ENCODE measurements at regions not wholly inside any gene's neighbourhood (a gene's known extent, or its start where the extent isn't known, plus 50 kb on each side); places are given as distances from the start of the nearest gene placed in this dataset.

DNA sequence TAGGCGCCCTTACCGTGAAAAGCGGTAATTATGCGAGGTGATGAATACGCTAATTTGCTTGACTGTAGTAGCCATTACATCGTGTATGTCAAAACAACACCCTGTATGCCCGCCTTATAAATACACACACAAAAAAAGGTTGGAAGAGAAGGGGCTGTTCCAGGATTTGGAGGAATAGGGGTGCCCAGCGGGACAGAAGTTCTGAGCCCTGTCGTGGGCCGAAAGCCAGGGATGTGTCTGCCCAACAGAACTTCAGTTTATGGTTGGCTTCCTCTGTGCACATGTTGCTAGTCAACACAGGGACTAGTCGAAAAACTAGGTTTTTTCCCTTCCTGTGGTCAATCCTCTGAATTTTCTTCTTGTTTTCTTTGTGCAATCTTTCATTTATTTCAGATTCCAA lies 182.5 kb downstream of the ACKR3 start:
- Histone ChIP-seq H3K27ac (ENCODE audit: low read length) (no peak overlapping the region), H3K27me3 (ENCODE audit: control insufficient read depth, insufficient read depth, low read length) (no peaks in the 10 kb centered on the region)

GRCh38 chr2:236753606-236754270 lies 184.1 kb downstream of the ACKR3 start:
- H3K27ac ChIP-seq (ENCODE audit: low read length), result no peak overlapping the region

More for the DNA sequence above, 182.5 kb downstream of the ACKR3 start:
- no peak overlapping the region for H3K9ac ChIP-seq (ENCODE audit: low read length)
- H3K4me1 ChIP-seq (ENCODE audit: control insufficient read depth, low read depth, low read length), result no peaks in the 10 kb centered on the region
- H3K4me3 ChIP-seq (ENCODE audit: low read length), result no peak overlapping the region
- H3K9me3 ChIP-seq (ENCODE audit: control insufficient read depth, low read depth, low read length), result no peaks in the 10 kb centered on the region
- H3K36me3 ChIP-seq (ENCODE audit: control insufficient read depth, low read depth, low read length), result no peaks in the 10 kb centered on the region

DNA sequence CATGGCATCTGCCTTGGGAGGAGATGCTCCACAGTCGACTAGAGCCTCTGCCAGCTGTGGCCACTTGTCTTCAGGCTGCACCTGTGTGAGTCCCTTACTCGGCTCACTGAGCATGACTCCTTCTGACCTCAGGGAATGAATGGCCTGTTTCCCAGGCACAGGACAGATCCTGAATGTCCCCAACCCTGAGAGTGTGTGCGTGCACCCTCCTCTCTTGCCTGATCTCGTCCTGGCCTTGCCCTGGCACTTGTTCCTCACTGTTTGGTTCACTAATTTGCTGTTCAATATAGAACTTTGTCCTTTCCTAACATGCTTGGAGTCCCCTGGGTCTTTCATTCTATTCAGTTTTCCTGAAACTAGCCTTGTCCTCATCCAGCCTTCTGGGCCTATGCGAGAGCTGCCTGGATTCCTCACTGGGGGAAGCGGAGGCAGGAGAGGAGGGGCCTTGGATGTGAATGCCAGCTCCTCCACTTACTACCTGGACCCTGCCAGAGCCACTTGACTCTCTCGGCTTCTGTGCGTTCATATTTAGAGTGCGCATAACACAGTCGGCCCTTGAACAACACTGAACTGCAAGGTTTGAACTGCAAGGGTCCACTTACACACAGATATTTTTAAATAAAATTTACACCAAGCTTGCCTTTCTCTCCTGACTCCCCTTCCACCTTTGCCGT lies 184.8 kb downstream of the ACKR3 start:
- Histone ChIP-seq H3K27me3 (ENCODE audit: control insufficient read depth, insufficient read depth, low read length) (no peaks in the 10 kb centered on the region), H3K27ac (ENCODE audit: low read length) (no peak overlapping the region), H3K36me3 (ENCODE audit: control insufficient read depth, low read depth, low read length) (no peaks in the 10 kb centered on the region), H3K9ac (ENCODE audit: low read length) (no peak overlapping the region), H3K4me3 (ENCODE audit: low read length) (no peak overlapping the region), H3K9me3 (ENCODE audit: control insufficient read depth, low read depth, low read length) (no peaks in the 10 kb centered on the region), H3K4me1 (ENCODE audit: control insufficient read depth, low read depth, low read length) (no peaks in the 10 kb centered on the region)

More at GRCh38 chr2:236753606-236754270, 184.1 kb downstream of the ACKR3 start:
- Histone ChIP-seq H3K27me3 (ENCODE audit: control insufficient read depth, insufficient read depth, low read length) (no peaks in the 10 kb centered on the region), H3K36me3 (ENCODE audit: control insufficient read depth, low read depth, low read length) (no peaks in the 10 kb centered on the region), H3K9me3 (ENCODE audit: control insufficient read depth, low read depth, low read length) (no peaks in the 10 kb centered on the region), H3K9ac (ENCODE audit: low read length) (no peak overlapping the region), H3K4me3 (ENCODE audit: low read length) (no peak overlapping the region), H3K4me1 (ENCODE audit: control insufficient read depth, low read depth, low read length) (no peaks in the 10 kb centered on the region)

GRCh38 chr2:236755278-236755840 lies 185.7 kb downstream of the ACKR3 start:
- Histone ChIP-seq H3K27me3 (ENCODE audit: control insufficient read depth, insufficient read depth, low read length) (no peaks in the 10 kb centered on the region), H3K4me3 (ENCODE audit: low read length) (no peak overlapping the region), H3K27ac (ENCODE audit: low read length) (no peak overlapping the region), H3K4me1 (ENCODE audit: control insufficient read depth, low read depth, low read length) (no peaks in the 10 kb centered on the region), H3K9ac (ENCODE audit: low read length) (no peak overlapping the region), H3K36me3 (ENCODE audit: control insufficient read depth, low read depth, low read length) (no peaks in the 10 kb centered on the region), H3K9me3 (ENCODE audit: control insufficient read depth, low read depth, low read length) (no peaks in the 10 kb centered on the region)

DNA sequence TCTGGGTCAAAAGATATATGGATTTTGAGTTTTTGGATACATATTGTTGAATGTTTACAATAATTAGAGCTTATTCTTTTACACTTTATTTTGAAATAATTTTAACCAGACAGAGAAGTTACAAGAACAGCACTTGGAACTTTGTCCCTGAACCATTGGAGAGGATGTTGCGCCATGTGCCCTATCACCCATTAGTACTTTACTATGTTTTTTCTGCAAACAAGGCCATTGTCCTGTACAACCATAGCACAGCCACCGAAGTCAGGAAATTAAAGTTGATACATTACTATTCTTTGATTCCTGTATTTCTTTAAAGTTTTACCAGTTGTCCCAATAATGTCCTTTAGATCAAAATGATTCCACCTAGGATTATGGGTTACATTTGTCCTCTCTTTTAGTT lies 188.8 kb downstream of the ACKR3 start:
- Histone ChIP-seq H3K36me3 (ENCODE audit: control insufficient read depth, low read depth, low read length) (no peaks in the 10 kb centered on the region), H3K27me3 (ENCODE audit: control insufficient read depth, insufficient read depth, low read length) (no peaks in the 10 kb centered on the region), H3K4me1 (ENCODE audit: control insufficient read depth, low read depth, low read length) (no peaks in the 10 kb centered on the region), H3K4me3 (ENCODE audit: low read length) (no peak overlapping the region), H3K9ac (ENCODE audit: low read length) (no peak overlapping the region), H3K9me3 (ENCODE audit: control insufficient read depth, low read depth, low read length) (no peaks in the 10 kb centered on the region), H3K27ac (ENCODE audit: low read length) (no peak overlapping the region)

DNA sequence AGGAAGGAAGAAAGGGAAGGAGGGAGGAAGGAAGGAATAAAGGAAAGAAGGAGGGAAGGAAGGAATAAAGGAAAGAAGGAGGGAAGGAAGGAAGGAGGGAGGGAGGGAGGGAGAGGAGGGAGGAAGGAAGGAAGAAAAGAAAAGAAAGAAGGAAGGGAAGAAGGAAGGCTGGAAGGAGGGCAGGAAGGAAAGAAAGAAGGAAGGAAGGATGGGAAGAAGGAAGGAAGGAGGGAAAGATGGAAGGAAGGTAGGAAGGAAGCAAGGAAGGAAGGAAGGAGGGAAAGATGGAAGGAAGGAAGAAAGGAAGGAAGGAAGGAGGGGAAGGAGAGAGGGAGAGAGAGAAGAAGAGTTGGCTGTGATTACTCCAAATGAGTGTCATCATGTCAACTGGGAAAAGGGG lies 190.6 kb downstream of the ACKR3 start:
- Histone ChIP-seq H3K9ac (ENCODE audit: low read length) (no peak overlapping the region), H3K9me3 (ENCODE audit: control insufficient read depth, low read depth, low read length) (no peaks in the 10 kb centered on the region), H3K4me3 (ENCODE audit: low read length) (no peak overlapping the region), H3K4me1 (ENCODE audit: control insufficient read depth, low read depth, low read length) (no peaks in the 10 kb centered on the region), H3K27ac (ENCODE audit: low read length) (no peak overlapping the region), H3K27me3 (ENCODE audit: control insufficient read depth, insufficient read depth, low read length) (no peaks in the 10 kb centered on the region), H3K36me3 (ENCODE audit: control insufficient read depth, low read depth, low read length) (no peaks in the 10 kb centered on the region)

DNA sequence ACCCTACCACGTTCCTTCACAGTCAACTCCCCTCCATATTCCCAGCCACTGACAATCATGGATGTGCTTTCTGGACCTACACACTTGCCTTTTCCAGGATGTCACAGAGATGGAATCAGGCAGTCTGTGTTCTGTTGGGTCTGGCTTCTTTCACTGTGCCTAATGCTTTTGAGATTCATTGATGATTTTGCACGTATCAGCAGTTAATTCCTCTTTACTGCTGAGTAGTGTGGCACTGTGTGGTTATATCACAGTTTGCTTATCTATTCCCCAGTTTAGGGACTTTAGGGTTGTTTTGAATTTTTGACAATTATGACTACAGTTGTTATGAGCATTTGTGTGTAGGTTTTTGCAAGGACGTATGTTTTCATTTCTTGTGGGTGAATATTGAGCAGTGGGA lies 191.7 kb downstream of the ACKR3 start:
- no peak overlapping the region for H3K9ac ChIP-seq (ENCODE audit: low read length)
- H3K4me3 ChIP-seq (ENCODE audit: low read length), result no peak overlapping the region
- no peaks in the 10 kb centered on the region for H3K27me3 ChIP-seq (ENCODE audit: control insufficient read depth, insufficient read depth, low read length)
- H3K4me1 ChIP-seq (ENCODE audit: control insufficient read depth, low read depth, low read length), result no peaks in the 10 kb centered on the region
- H3K9me3 ChIP-seq (ENCODE audit: control insufficient read depth, low read depth, low read length), result no peaks in the 10 kb centered on the region
- H3K27ac ChIP-seq (ENCODE audit: low read length), result no peak overlapping the region
- H3K36me3 ChIP-seq (ENCODE audit: control insufficient read depth, low read depth, low read length), result no peaks in the 10 kb centered on the region

DNA sequence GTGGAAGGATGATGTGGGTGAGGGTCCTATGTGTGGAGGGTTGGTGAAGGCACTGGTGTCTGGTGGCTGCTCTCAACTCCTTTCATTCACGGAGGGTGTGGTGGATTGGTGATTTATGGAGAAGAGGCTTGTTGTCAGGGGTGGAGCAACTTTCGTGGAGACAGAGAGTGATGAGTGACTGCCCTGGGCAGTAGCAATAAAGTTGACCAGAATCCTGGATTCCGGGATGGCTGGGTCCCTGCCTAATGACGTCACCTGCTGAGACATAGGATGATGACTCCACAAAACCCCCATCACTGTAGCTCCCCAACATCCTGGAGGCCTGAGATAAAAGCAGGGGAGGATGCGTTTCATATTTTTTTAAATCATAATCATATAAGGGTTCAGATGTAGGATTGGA lies 193.0 kb downstream of the ACKR3 start:
- Histone ChIP-seq H3K27ac (ENCODE audit: low read length) (no peak overlapping the region), H3K27me3 (ENCODE audit: control insufficient read depth, insufficient read depth, low read length) (no peaks in the 10 kb centered on the region), H3K9ac (ENCODE audit: low read length) (no peak overlapping the region), H3K4me1 (ENCODE audit: control insufficient read depth, low read depth, low read length) (no peaks in the 10 kb centered on the region), H3K36me3 (ENCODE audit: control insufficient read depth, low read depth, low read length) (no peaks in the 10 kb centered on the region), H3K4me3 (ENCODE audit: low read length) (no peak overlapping the region), H3K9me3 (ENCODE audit: control insufficient read depth, low read depth, low read length) (no peaks in the 10 kb centered on the region)

DNA sequence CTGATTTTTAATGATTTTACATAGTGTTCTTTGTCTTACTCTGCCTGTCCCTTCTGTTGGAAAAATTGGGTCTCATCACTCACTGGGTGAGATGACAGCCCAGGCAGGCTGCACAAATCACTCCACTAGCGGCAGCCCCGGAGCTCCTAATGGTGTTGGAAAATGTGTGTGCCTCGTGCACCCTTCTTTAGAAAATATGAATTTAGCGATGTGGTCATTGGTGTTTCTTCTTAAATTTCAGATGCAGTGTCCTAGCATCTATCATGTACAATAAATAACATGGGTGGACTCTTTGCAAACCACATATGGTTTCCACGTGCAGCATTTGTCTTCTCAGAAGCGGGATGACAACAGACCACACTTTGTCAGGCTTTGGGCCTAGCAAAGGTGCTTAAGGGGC lies 194.2 kb downstream of the ACKR3 start:
- H3K36me3 ChIP-seq (ENCODE audit: control insufficient read depth, low read depth, low read length), result no peaks in the 10 kb centered on the region
- no peak overlapping the region for H3K27ac ChIP-seq (ENCODE audit: low read length)
- no peak overlapping the region for H3K4me3 ChIP-seq (ENCODE audit: low read length)
- no peaks in the 10 kb centered on the region for H3K9me3 ChIP-seq (ENCODE audit: control insufficient read depth, low read depth, low read length)
- H3K9ac ChIP-seq (ENCODE audit: low read length), result no peak overlapping the region
- no peaks in the 10 kb centered on the region for H3K27me3 ChIP-seq (ENCODE audit: control insufficient read depth, insufficient read depth, low read length)
- no peaks in the 10 kb centered on the region for H3K4me1 ChIP-seq (ENCODE audit: control insufficient read depth, low read depth, low read length)

- H3K9ac ChIP-seq (ENCODE audit: low read length), result no peak overlapping the region
- no peaks in the 10 kb centered on the region for H3K36me3 ChIP-seq (ENCODE audit: control insufficient read depth, low read depth, low read length)
- no peaks in the 10 kb centered on the region for H3K4me1 ChIP-seq (ENCODE audit: control insufficient read depth, low read depth, low read length)
- no peaks in the 10 kb centered on the region for H3K9me3 ChIP-seq (ENCODE audit: control insufficient read depth, low read depth, low read length)
- no peak overlapping the region for H3K27ac ChIP-seq (ENCODE audit: low read length)
- H3K4me3 ChIP-seq (ENCODE audit: low read length), result no peak overlapping the region
- H3K27me3 ChIP-seq (ENCODE audit: control insufficient read depth, insufficient read depth, low read length), result no peaks in the 10 kb centered on the region
Observed at GRCh38 chr2:236764716-236765115, 195.1 kb downstream of the ACKR3 start.

DNA sequence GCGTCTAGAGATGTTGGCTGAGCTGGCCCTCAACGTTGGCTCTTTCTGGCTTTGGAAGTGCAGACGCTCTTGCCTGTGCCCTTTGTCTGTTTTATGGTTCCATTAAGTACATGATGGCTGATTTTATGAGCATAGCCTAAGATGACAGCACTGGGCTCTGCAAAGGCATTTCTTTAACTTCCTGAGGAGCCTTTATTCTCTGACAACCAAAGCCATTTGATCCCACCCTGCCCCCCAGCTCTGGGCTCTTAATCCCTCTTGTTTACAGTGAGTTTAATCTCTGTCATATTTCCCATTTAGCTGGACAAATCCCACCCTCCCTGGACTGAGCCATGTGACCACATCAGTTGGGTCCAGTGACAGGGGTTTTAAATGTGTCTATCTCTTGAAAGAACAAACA lies 195.9 kb downstream of the ACKR3 start:
- Histone ChIP-seq H3K36me3 (ENCODE audit: control insufficient read depth, low read depth, low read length) (no peaks in the 10 kb centered on the region), H3K4me3 (ENCODE audit: low read length) (no peak overlapping the region), H3K9me3 (ENCODE audit: control insufficient read depth, low read depth, low read length) (no peaks in the 10 kb centered on the region), H3K4me1 (ENCODE audit: control insufficient read depth, low read depth, low read length) (no peaks in the 10 kb centered on the region), H3K27ac (ENCODE audit: low read length) (no peak overlapping the region), H3K9ac (ENCODE audit: low read length) (no peak overlapping the region), H3K27me3 (ENCODE audit: control insufficient read depth, insufficient read depth, low read length) (no peaks in the 10 kb centered on the region)

DNA sequence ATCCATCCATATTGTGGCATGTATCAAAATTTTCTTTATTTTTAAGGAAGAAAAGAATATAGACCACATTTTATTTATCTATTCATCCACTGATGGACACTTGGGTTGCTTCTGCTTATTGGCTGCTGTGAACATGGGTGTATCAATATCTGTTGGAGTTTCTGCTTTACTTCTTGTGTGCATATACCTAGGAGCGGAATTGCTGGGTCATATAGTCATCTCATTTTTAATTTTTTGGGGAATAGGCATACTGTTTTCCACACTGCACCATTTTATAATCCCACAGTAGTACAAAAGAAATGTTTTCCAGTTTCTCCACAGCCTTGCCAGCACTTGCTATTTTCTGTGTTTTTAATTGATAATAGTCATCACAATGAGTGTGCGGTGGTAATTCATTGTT lies 197.2 kb downstream of the ACKR3 start:
- H3K36me3 ChIP-seq (ENCODE audit: control insufficient read depth, low read depth, low read length), result no peaks in the 10 kb centered on the region
- H3K4me3 ChIP-seq (ENCODE audit: low read length), result no peak overlapping the region

More for the DNA sequence above, 197.2 kb downstream of the ACKR3 start:
- H3K9me3 ChIP-seq (ENCODE audit: control insufficient read depth, low read depth, low read length), result no peaks in the 10 kb centered on the region
- H3K27ac ChIP-seq (ENCODE audit: low read length), result no peak overlapping the region
- no peak overlapping the region for H3K9ac ChIP-seq (ENCODE audit: low read length)
- H3K4me1 ChIP-seq (ENCODE audit: control insufficient read depth, low read depth, low read length), result no peaks in the 10 kb centered on the region
- no peaks in the 10 kb centered on the region for H3K27me3 ChIP-seq (ENCODE audit: control insufficient read depth, insufficient read depth, low read length)
